NCI-H82 treated with DMSO at 0.1 percent for 48 hours (cell line): ENCODE measurements at regions not wholly inside any gene's neighbourhood (a gene's known extent, or its start where the extent isn't known, plus 50 kb on each side); places are given as distances from the start of the nearest gene placed in this dataset.
"Not testable (repeated sequence)": the region's sequence is repeated elsewhere in the genome, so short reads cannot be mapped to it uniquely, and the experiment has no call there.

Experiments used
- DNase-seq: peaks from one replicate; lab custom pipeline; 2025; ENCODE audit not compliant: unreplicated experiment; lab: John Stamatoyannopoulos, UW

- no peak for DNase-seq
Observed at GRCh38 chr9:115524453-115525059, 406.6 kb upstream of the TNC start.

GRCh38 chr9:115525111-115526058 lies 407.4 kb upstream of the TNC start:
- no peak for DNase-seq

- DNase-seq: no peak
Observed at GRCh38 chr9:115531410-115532125, 413.6 kb upstream of the TNC start.

GRCh38 chr9:115533511-115533910 lies 415.6 kb upstream of the TNC start:
- DNase-seq: no peak

GRCh38 chr9:115540091-115540490 lies 422.1 kb upstream of the TNC start:
- no peak for DNase-seq

GRCh38 chr9:115543511-115543910 lies 425.6 kb upstream of the TNC start:
- no peak for DNase-seq

- DNase-seq: no peak
Observed at GRCh38 chr9:115548609-115549260, 430.8 kb upstream of the TNC start.

GRCh38 chr9:115551396-115551795 lies 433.4 kb upstream of the TNC start:
- DNase-seq: no peak

- no peak for DNase-seq
Observed at GRCh38 chr9:115553060-115553773, 435.3 kb upstream of the TNC start.

- no peak for DNase-seq
Observed at GRCh38 chr9:115556432-115556831, 438.5 kb upstream of the TNC start.

GRCh38 chr9:115575147-115575546 lies 457.2 kb upstream of the TNC start:
- no peak for DNase-seq

GRCh38 chr9:115585458-115585857 lies 467.5 kb upstream of the TNC start:
- DNase-seq: not testable (repeated sequence)

GRCh38 chr9:115587310-115587709 lies 469.4 kb upstream of the TNC start:
- DNase-seq: no peak

- no peak for DNase-seq
Observed at GRCh38 chr9:115590011-115590410, 472.1 kb upstream of the TNC start.

GRCh38 chr9:115591584-115591984 lies 473.6 kb upstream of the TNC start:
- peak; percentile 36 for DNase-seq

- peak; percentile 36 for DNase-seq
Observed at GRCh38 chr9:115593587-115594091, 475.7 kb upstream of the TNC start.

GRCh38 chr9:115594557-115594956 lies 476.6 kb upstream of the TNC start:
- no peak for DNase-seq

- no peak for DNase-seq
Observed at GRCh38 chr9:115596021-115596745, 478.2 kb upstream of the TNC start.

- DNase-seq: no peak
Observed at GRCh38 chr9:115596746-115597080, 478.8 kb upstream of the TNC start.
